IMR-90 (cell line): ENCODE measurements at regions not wholly inside any gene's neighbourhood (a gene's known extent, or its start where the extent isn't known, plus 50 kb on each side); places are given as distances from the start of the nearest gene placed in this dataset.

Experiments used
- ATAC-seq: fragments of 200-7000 bp; cut with Tn5 transposase; 2 replicates; pipeline ENCODE4 v1.9.1; 2020; ENCODE audit warnings: low read depth, mild to moderate bottlenecking, moderate library complexity
- BruUV-seq: library from RNA; stranded (reverse); fragments of 400-500 nt; replicated peaks from 2 replicates; lab custom pipeline; 2021; lab: Mats Ljungman, UMichigan
- CTCF ChIA-PET: fragments of 300-600 bp; formaldehyde crosslinking; extraction: SDS; loops from one replicate; lab custom pipeline; 2021; ENCODE audit warnings: antibody characterized with exemption; lab: Yijun Ruan, JAX
- POLR2A ChIA-PET: fragments of 300-600 bp; sonication (Branson Sonifier 250); formaldehyde crosslinking; loops from one replicate; lab custom pipeline; 2022; ENCODE audit warnings: antibody characterized with exemption; ENCODE audit not compliant: unreplicated experiment; lab: Charles Lee
- DNase-seq: peaks from one replicate; pipeline ENCODE4 v3.0.0; 2013
- H2AFZ ChIP-seq: replicated peaks from 2 replicates; pipeline ENCODE3; 2013; ENCODE audit warnings: low read length, mild to moderate bottlenecking; ENCODE audit not compliant: poor library complexity
- H2AK5ac ChIP-seq: 2 replicates; pipeline ENCODE4 v1.6.1; 2013; ENCODE audit warnings: low read depth, low read length, inconsistent platforms
- H2AK9ac ChIP-seq: replicated peaks from 2 replicates; pipeline ENCODE3; 2013; ENCODE audit warnings: mild to moderate bottlenecking, low read depth, low read length, moderate library complexity; ENCODE audit not compliant: poor library complexity
- H2BK120ac ChIP-seq: 2 replicates; pipeline ENCODE4 v1.6.1; 2013; ENCODE audit warnings: low read depth, low read length, inconsistent platforms
- H2BK15ac ChIP-seq: 3 replicates; pipeline ENCODE4 v1.6.1; 2013; ENCODE audit warnings: low read depth, low read length, inconsistent platforms
- H2BK20ac ChIP-seq: 2 replicates; pipeline ENCODE4 v1.6.1; 2013; ENCODE audit warnings: low read depth, mild to moderate bottlenecking, inconsistent platforms, low read length, moderate library complexity
- H2BK5ac ChIP-seq: 2 replicates; pipeline ENCODE4 v1.6.1; 2013; ENCODE audit warnings: mild to moderate bottlenecking, low read depth, low read length, inconsistent platforms; ENCODE audit not compliant: poor library complexity, severe bottlenecking
- H3K14ac ChIP-seq: replicated peaks from 2 replicates; pipeline ENCODE4 v1.6.1; 2013; ENCODE audit warnings: low read depth, low read length, inconsistent platforms
- H3K18ac ChIP-seq: 2 replicates; pipeline ENCODE4 v1.6.1; 2013; ENCODE audit warnings: low read depth, low read length, control low read depth
- H3K23ac ChIP-seq: 2 replicates; pipeline ENCODE4 v1.6.1; 2013; ENCODE audit warnings: low read depth, low read length, inconsistent platforms
- H3K27ac ChIP-seq: 2 replicates; pipeline ENCODE4 v1.5.1; 2013; ENCODE audit warnings: mild to moderate bottlenecking, control low read depth, low read length; ENCODE audit not compliant: insufficient read depth
- H3K27me3 ChIP-seq: 2 replicates; pipeline ENCODE4 v1.6.1; 2013; ENCODE audit warnings: low read length; ENCODE audit not compliant: control insufficient read depth, insufficient read depth
- H3K36me3 ChIP-seq: 2 replicates; pipeline ENCODE4 v1.6.1; 2013; ENCODE audit warnings: low read length, mixed read lengths; ENCODE audit not compliant: control insufficient read depth, insufficient read depth
- H3K4ac ChIP-seq: 2 replicates; pipeline ENCODE4 v1.6.1; 2013; ENCODE audit warnings: low read depth, low read length, inconsistent platforms
- H3K4me1 ChIP-seq: 2 replicates; pipeline ENCODE4 v1.6.1; 2013; ENCODE audit warnings: low read length, mixed read lengths; ENCODE audit not compliant: control insufficient read depth, insufficient read depth
- H3K4me2 ChIP-seq: 2 replicates; pipeline ENCODE4 v1.6.1; 2013; ENCODE audit warnings: low read depth, mild to moderate bottlenecking, control low read depth, low read length, moderate library complexity
- H3K4me3 ChIP-seq: 2 replicates; pipeline ENCODE4 v1.5.1; 2013; ENCODE audit warnings: low read depth, mild to moderate bottlenecking, control low read depth, low read length, moderate library complexity; ENCODE audit not compliant: insufficient read depth
- H3K56ac ChIP-seq: 2 replicates; pipeline ENCODE4 v1.6.1; 2013; ENCODE audit warnings: low read length, inconsistent platforms; ENCODE audit not compliant: insufficient read depth; ENCODE audit errors: extremely low read depth
- H3K79me1 ChIP-seq, 2 experiments: 2 replicates each; pipeline ENCODE4 v1.6.1; 2013; ENCODE audit warnings: low read length in 2 of 2, inconsistent platforms in 1 of 2, low read depth in 1 of 2
- H3K9ac ChIP-seq: 2 replicates; pipeline ENCODE4 v1.6.1; 2013; ENCODE audit warnings: low read depth, low read length, control low read depth
- H3K9me1 ChIP-seq: 2 replicates; pipeline ENCODE4 v1.6.1; 2013; ENCODE audit warnings: low read length, inconsistent platforms; ENCODE audit not compliant: insufficient read depth
- H3K9me3 ChIP-seq: 2 replicates; pipeline ENCODE4 v1.6.1; 2013; ENCODE audit warnings: low read length; ENCODE audit not compliant: control insufficient read depth, insufficient read depth
- H4K20me1 ChIP-seq: 2 replicates; pipeline ENCODE4 v1.6.1; 2013; ENCODE audit warnings: low read length, inconsistent platforms; ENCODE audit not compliant: insufficient read depth
- H4K5ac ChIP-seq: 2 replicates; pipeline ENCODE4 v1.6.1; 2013; ENCODE audit warnings: mild to moderate bottlenecking, low read depth, low read length, control low read depth
- H4K8ac ChIP-seq, 2 experiments: 2 replicates each; pipeline ENCODE4 v1.6.1; 2013; ENCODE audit warnings: low read depth in 2 of 2, low read length in 2 of 2, control low read depth in 1 of 2, inconsistent platforms in 1 of 2
- H4K91ac ChIP-seq: 2 replicates; pipeline ENCODE4 v1.6.1; 2013; ENCODE audit warnings: low read depth, low read length, inconsistent platforms; ENCODE audit not compliant: insufficient read depth
- BHLHE40 ChIP-seq: fragments of 150-350 bp; IDR thresholded peaks from 2 replicates; pipeline ENCODE4 v1.6.1; 2016; ENCODE audit warnings: mild to moderate bottlenecking, low read depth, low read length
- CEBPB ChIP-seq: IDR thresholded peaks from 2 replicates; pipeline ENCODE4 v1.6.1; 2012; ENCODE audit warnings: low read depth, low read length, improper control_type of control experiment
- CHD1 ChIP-seq: IDR thresholded peaks from 2 replicates; pipeline ENCODE4 v1.6.1; 2012; ENCODE audit warnings: low read depth, low read length, improper control_type of control experiment
- CTCF ChIP-seq: conservative IDR thresholded peaks from 2 replicates; pipeline ENCODE4 v1.5.1; 2012; ENCODE audit warnings: mild to moderate bottlenecking, low read depth, low read length, improper control_type of control experiment
- ELK1 ChIP-seq: fragments of 150-350 bp; IDR thresholded peaks from 2 replicates; pipeline ENCODE4 v1.6.1; 2016; ENCODE audit warnings: low read depth, mild to moderate bottlenecking, low read length, moderate library complexity, borderline replicate concordance
- FOS ChIP-seq: fragments of 150-350 bp; IDR thresholded peaks from 2 replicates; pipeline ENCODE4 v1.6.1; 2016; ENCODE audit warnings: low read depth, low read length
- MAFK ChIP-seq: IDR thresholded peaks from 2 replicates; pipeline ENCODE4 v1.6.1; 2012; ENCODE audit warnings: low read depth, low read length, improper control_type of control experiment
- MAZ ChIP-seq: IDR thresholded peaks from 2 replicates; pipeline ENCODE4 v1.6.1; 2012; ENCODE audit warnings: low read depth, mild to moderate bottlenecking, low read length, improper control_type of control experiment, moderate library complexity, borderline replicate concordance
- MXI1 ChIP-seq: IDR thresholded peaks from 2 replicates; pipeline ENCODE4 v1.6.1; 2012; ENCODE audit warnings: low read depth, mild to moderate bottlenecking, low read length, moderate library complexity, borderline replicate concordance
- NFE2L2 ChIP-seq: fragments of 150-350 bp; IDR thresholded peaks from 2 replicates; pipeline ENCODE4 v1.6.1; 2016; ENCODE audit warnings: low read depth, mild to moderate bottlenecking, low read length
- POLR2A ChIP-seq: IDR thresholded peaks from 2 replicates; pipeline ENCODE4 v1.6.1; 2012; ENCODE audit warnings: mild to moderate bottlenecking, low read depth, low read length
- RAD21 ChIP-seq: IDR thresholded peaks from 2 replicates; pipeline ENCODE4 v1.6.1; 2012; ENCODE audit warnings: low read length, improper control_type of control experiment
- RCOR1 ChIP-seq: IDR thresholded peaks from 2 replicates; pipeline ENCODE4 v1.6.1; 2012; ENCODE audit warnings: mild to moderate bottlenecking, low read length, improper control_type of control experiment; ENCODE audit not compliant: insufficient replicate concordance
- RFX5 ChIP-seq: IDR thresholded peaks from 2 replicates; pipeline ENCODE4 v1.8.0; 2012; ENCODE audit warnings: low read depth, mild to moderate bottlenecking, low read length, moderate library complexity
- SMC3 ChIP-seq: fragments of 150-350 bp; IDR thresholded peaks from 2 replicates; pipeline ENCODE4 v1.6.1; 2016; ENCODE audit warnings: low read depth, mild to moderate bottlenecking, antibody characterized with exemption, low read length, moderate library complexity
- USF2 ChIP-seq: fragments of 150-350 bp; IDR thresholded peaks from 2 replicates; pipeline ENCODE4 v1.6.1; 2017; ENCODE audit warnings: mild to moderate bottlenecking, antibody characterized with exemption, low read length, low read depth
- dilution Hi-C: fragments of 300-500 bp; cut with HindIII; formaldehyde crosslinking; loops from one replicate; pipeline ENCODE4 v1.14.3; 2018; ENCODE audit warnings: low sequenced_read_pairs; ENCODE audit not compliant: unreplicated experiment
- in situ Hi-C: fragments of 300-500 bp; cut with MboI; formaldehyde crosslinking; loops from 3 replicates; pipeline ENCODE4 v1.14.3; 2019; ENCODE audit warnings: low sequenced_read_pairs, inconsistent platforms, mixed read lengths
- intact Hi-C: fragments of 100-400 bp; cut with micrococcal nuclease; formaldehyde crosslinking; loops from 2 replicates; pipeline ENCODE4 v1.10.0; 2022

- DNase-seq (no peak), ATAC-seq (no peak)
- no peak overlapping the region for H2BK5ac ChIP-seq
- no peaks in the 10 kb centered on the region for H3K9me3 ChIP-seq
- TF ChIP-seq CHD1 = no peak
- TF ChIP-seq RAD21 = no peak
- no peak for TF ChIP-seq NFE2L2
- TF ChIP-seq MXI1 = no peak
- no peak for TF ChIP-seq RFX5
- no peak for TF ChIP-seq ELK1
- no peak for TF ChIP-seq FOS
- no peak for TF ChIP-seq CTCF
- TF ChIP-seq USF2 = no peak
- TF ChIP-seq BHLHE40 = no peak
- no peak for TF ChIP-seq SMC3
- TF ChIP-seq MAZ = no peak
- no peak for TF ChIP-seq RCOR1
- no peak for TF ChIP-seq CEBPB
- no peak for TF ChIP-seq POLR2A
- no peak for TF ChIP-seq MAFK
- no peak overlapping the region for H2AK9ac ChIP-seq
- no peak overlapping the region for H3K23ac ChIP-seq
- no peak overlapping the region for H3K4ac ChIP-seq
- BruUV-seq = no TSS peak
- no peak overlapping the region for H4K8ac ChIP-seq
- no peak overlapping the region for H2BK120ac ChIP-seq
- H2BK15ac ChIP-seq = no peak overlapping the region
- no peak overlapping the region for H3K27ac ChIP-seq
- H4K20me1 ChIP-seq = no peaks in the 10 kb centered on the region
- H3K9ac ChIP-seq = no peak overlapping the region
- intact Hi-C loops = no loop called here
- ChIA-PET CTCF (no interaction called here), POLR2A (no interaction called here)
- no peak overlapping the region for H3K4me2 ChIP-seq
- in situ Hi-C loops = no loop called here
- dilution Hi-C loops = no loop called here
- H3K36me3 ChIP-seq = no peaks in the 10 kb centered on the region
- no peaks in the 10 kb centered on the region for H3K79me1 ChIP-seq
- no peak overlapping the region for H2BK20ac ChIP-seq
- no peak overlapping the region for H3K14ac ChIP-seq
- H3K4me1 ChIP-seq = no peaks in the 10 kb centered on the region
- no peak overlapping the region for H2AFZ ChIP-seq
- no peak overlapping the region for H4K91ac ChIP-seq
- no peaks in the 10 kb centered on the region for H3K27me3 ChIP-seq
- no peak overlapping the region for H3K56ac ChIP-seq
- H4K5ac ChIP-seq = no peak overlapping the region
- no peak overlapping the region for H3K4me3 ChIP-seq
- H3K18ac ChIP-seq = no peak overlapping the region
- H2AK5ac ChIP-seq = no peak overlapping the region
- H3K9me1 ChIP-seq = no peaks in the 10 kb centered on the region
These were observed 538.9 kb downstream of the UTRN start for GRCh38 chr6:144824018-144824417.
